Stimulated activated CD8-positive, alpha-beta memory T cell treated with anti-CD3 and anti-CD28 coated beads, Interleukin-15, amount 100 ng/mL, for 24 hours (primary cell): ENCODE measurements at regions not wholly inside any gene's neighbourhood (a gene's known extent, or its start where the extent isn't known, plus 50 kb on each side); places are given as distances from the start of the nearest gene placed in this dataset.
"Not testable (repeated sequence)": the region's sequence is repeated elsewhere in the genome, so short reads cannot be mapped to it uniquely, and the experiment has no call there.

Experiments
- DNase-seq: peaks from one replicate; pipeline ENCODE4 v3.0.0-alpha.2; 2020; ENCODE audit warnings: low read depth

- DNase-seq: no peak
Measured at GRCh38 chr2:8558096-8558495, 123.8 kb upstream of the ID2 start.

DNA sequence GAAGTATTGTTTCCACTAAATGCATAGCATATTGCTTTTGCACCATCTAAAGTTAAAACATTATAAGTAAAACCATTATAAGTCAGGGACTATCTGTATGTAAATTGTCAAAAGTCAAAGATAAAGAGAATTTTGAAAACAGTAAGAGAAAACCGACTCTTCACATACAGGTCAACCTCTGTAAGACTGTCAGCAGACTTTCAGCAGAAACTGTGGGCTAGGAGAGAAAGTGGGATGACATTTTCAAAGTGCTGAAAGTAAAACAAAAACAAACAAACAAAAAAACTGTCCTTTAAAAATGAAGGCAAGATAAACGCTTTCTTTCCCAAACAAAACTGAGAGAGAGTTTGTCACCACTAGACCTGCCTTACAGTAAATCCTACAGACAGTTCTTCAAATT lies 122.9 kb upstream of the ID2 start:
- no peak for DNase-seq

- DNase-seq: no peak
Measured at GRCh38 chr2:8559805-8560204, 122.1 kb upstream of the ID2 start.

DNA sequence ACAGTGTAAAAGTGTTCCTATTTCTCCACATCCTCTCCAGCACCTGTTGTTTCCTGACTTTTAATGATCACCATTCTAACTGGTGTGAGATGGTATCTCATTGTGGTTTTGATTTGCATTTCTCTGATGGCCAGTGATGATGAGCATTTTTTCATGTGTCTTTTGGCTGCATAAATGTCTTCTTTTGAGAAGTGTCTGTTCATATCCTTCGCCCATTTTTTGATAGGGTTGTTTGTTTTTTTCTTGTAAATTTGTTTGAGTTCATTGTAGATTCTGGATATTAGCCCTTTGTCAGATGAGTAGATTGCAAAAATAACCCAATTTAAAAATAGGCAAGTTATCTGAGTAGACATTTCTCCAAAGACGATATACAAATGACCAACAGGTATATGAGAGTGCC lies 120.2 kb upstream of the ID2 start:
- not testable (repeated sequence) for DNase-seq

DNA sequence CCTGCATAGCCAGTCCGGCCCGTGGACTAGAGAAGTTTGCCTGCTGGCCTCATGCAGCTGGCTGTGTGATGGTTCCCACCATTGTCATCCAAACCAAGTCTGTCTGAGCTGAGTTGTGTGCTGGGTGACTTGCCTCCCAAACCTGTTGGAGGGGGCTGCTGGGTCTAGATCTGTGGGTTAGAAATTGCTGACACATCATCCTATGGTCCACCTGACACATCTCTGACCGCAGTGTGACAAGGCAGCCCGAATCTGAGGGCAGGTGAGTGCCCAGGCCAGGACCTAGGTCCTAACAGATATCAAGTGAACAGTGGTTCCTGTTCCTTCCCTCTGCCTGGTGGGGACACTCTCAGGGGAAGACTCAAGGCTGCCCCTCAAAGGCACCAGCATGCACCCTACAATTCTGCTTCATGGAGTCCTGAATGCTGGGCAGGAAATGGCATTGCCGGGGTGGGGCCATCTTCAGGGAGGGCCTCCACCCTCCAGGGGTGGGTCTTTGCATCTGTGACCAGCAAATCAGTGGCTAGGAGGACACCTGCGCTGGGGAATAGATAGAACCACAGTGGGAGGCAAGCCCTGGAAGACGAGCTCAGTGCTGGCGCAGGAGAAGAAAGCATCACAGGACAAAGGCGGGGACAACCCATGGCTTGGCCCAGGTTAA lies 117.9 kb upstream of the ID2 start:
- DNase-seq: no peak

DNA sequence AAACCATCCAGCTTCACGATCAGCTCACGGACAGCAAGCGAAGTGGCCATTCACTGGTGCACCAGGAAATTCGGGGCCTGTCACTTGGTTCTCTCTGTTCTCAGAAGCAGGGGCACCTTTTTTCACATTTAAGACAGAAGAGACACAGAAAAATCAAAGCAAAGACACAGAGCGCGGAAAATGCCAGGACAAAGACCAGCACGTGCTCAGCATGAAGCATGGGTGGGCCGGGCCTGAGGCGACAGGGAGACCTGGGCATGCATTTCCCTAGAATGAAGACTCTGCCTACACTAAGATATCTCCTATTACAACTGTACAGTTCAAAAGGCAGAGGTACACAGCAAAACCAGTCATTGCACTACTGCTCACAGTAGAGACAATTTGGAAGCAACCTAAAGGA lies 117.4 kb upstream of the ID2 start:
- DNase-seq: no peak

GRCh38 chr2:8565399-8566154 lies 116.3 kb upstream of the ID2 start:
- no peak for DNase-seq

GRCh38 chr2:8566155-8566670 lies 115.6 kb upstream of the ID2 start:
- no peak for DNase-seq

DNA sequence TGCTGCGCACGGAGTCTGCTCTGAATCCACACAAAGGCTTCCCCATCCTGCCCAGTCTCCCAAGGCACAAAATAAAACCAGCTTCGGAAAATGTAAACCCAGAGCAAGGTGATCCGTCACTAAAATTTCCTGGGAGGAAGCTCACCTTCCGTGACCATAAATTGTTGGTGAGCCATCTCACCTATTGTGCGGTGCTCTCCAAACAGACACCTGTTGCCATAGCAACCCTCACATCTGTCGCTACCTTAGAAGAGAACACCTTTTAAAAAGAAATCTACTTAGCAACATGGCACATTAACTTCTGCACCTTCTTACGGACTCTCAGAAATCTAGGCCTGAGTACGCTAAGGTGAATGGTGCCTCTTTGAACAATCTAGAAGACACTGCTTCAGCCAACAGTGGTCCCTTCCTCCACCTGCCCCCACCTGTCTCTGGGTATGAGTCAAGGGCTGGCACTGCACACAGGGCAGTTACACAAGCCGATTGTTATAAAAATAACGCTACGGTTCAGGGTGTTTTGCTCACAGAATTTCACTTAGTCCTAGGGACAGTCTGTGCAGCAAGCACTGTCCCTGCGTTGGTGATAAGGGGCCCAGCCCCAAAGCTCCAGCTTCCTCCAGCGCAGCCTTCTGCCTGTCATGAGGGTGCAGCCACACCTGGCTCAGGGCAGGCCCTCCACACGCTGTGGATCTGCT lies 114.9 kb upstream of the ID2 start:
- DNase-seq: no peak

DNA sequence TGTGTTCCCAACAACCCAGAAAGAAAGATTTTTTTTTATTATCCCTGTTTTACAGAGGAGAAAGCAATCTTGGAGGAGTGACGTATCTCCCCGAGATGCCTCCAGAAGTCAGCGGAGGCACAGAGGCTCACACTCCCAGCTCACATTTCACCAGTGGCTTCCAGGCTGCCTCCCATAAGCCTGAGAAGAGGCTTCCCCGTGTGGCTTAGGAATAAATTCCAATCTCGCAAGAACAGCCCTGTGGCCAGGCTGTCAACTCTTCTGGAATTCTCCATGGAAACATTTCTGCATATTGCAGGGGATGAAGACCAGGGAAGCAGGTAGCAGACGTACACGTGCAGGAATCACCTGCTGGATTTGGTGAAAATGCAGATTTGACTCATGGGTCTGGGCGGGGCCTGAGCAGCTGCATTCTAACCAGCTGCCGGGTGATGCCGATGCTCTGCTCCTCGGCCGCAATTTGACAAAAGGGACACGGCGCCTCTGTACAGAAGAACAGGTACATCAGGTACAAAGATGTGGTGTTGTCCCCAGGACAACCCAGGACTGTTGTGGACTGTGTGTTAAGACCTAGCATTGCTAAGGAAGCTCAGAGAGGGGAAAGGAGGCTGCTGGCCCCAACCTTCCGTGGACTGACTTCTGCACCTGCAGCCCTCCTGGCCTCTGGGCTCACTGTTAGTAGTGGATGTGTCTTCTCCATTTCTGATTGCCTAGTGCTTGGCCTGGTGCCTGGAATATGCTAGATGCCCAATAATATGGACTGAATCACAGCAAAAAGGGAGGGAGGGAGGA lies 114.2 kb upstream of the ID2 start:
- no peak for DNase-seq

DNA sequence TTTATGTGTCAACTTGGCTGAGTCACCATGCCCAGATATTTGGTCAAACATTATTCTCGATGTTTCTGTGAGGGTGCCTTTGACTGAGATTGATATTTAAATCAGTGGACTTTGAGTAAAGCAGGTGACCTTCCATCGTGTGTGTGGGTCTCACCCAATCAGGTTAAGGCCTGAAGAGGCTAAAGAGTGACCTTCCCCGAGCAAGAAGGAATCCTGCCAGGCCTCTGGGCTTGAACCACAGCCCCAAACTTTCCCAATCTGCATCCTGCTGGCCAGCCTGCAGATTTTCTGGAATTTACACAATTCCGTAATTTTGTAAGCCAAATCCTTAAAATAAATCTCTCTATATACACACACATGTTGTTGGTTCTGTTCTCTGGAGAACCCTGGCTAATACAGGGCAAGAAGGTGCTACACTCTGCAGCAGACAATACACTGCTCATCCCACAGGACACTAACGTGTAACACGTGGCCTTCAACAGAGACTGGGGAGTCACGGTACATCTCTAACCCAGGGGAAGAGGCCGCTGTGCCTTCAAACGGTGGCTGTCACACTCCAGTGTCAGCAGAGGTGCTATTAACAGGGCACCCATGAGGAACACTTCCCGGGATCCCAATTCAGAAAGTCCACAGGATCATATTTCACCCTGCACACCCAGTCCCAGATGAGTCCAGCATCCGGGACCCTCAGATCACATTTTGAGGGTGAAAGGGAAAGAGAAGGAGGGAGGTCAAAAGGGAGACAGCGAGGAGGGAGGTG lies 113.1 kb upstream of the ID2 start:
- DNase-seq: no peak

GRCh38 chr2:8569332-8569930 lies 112.4 kb upstream of the ID2 start:
- no peak for DNase-seq

- no peak for DNase-seq
Measured at GRCh38 chr2:8570637-8571036, 111.2 kb upstream of the ID2 start.

GRCh38 chr2:8571301-8571791 lies 110.5 kb upstream of the ID2 start:
- DNase-seq: no peak

- no peak for DNase-seq
Measured at GRCh38 chr2:8571792-8572499, 109.9 kb upstream of the ID2 start.

DNA sequence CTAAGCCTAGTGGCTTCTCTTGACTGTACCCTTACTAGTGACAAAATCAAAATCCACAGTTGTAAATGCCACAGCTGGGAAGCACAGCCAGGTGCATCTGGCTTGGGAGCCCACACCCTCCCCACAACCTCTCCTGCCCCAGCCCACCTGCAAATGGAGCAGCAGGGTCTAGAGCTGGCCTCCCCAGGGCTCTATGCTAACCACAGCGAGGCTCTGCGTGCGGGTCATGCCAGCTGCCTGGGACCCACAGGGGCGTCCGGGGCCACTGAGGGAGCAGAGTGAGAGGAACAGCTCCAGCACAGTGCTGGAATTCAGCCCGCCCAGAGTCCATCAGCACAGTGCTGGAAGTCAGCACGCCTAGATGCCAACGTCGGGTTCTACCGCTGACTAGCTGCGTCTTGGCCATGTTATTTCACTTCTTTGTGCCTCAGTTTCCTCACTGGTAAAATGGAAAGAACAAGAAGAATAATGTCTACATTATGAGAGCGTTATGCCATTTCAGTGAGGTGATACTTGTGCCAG lies 109.1 kb upstream of the ID2 start:
- no peak for DNase-seq

DNA sequence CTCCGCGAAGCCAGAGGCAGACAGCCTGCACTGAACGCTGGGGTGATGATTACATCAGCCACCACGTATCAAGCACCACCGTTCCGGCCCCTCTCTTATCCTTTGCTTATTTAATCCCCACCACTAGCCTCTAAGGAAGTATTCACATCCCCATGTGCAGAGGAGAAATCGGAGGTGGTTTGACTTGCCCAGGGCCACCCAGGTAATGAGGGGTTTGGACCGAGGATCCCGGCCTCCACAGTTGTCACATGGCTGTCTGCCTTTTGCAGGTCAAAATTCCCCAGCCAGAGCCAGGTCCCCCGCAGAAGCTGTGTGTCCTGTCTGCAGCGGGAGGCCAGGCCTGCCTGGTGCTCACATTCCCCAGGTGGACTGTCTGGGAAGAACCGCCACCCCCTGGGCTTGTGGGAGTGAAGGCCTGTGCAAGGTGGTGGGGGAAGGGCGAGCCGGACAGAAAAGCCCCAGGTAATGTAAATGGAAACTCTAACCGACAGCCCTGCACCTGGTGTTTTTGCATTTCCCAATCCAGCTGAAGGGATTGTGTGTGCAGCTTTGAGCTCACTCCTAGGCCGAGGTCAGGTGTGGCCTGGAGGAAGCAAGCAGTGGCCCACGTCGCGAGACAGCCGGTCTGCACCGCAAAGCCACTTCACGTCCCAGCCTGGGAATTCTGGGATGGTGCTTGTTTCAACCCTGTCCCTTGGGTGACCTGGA lies 108.5 kb upstream of the ID2 start:
- DNase-seq: no peak

DNA sequence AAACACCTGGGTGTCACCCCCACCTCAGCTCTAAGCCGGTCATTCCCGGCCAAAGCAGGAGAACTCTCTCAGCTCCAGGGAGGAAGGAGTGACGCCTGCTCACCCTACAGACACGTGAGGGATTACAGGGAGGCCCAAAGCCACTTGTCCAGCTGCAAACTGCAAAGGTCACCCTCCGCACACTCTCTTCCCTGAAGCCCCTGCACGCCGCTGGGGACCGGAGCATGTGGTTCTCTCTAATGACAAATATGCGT lies 108.0 kb upstream of the ID2 start:
- DNase-seq: no peak

DNA sequence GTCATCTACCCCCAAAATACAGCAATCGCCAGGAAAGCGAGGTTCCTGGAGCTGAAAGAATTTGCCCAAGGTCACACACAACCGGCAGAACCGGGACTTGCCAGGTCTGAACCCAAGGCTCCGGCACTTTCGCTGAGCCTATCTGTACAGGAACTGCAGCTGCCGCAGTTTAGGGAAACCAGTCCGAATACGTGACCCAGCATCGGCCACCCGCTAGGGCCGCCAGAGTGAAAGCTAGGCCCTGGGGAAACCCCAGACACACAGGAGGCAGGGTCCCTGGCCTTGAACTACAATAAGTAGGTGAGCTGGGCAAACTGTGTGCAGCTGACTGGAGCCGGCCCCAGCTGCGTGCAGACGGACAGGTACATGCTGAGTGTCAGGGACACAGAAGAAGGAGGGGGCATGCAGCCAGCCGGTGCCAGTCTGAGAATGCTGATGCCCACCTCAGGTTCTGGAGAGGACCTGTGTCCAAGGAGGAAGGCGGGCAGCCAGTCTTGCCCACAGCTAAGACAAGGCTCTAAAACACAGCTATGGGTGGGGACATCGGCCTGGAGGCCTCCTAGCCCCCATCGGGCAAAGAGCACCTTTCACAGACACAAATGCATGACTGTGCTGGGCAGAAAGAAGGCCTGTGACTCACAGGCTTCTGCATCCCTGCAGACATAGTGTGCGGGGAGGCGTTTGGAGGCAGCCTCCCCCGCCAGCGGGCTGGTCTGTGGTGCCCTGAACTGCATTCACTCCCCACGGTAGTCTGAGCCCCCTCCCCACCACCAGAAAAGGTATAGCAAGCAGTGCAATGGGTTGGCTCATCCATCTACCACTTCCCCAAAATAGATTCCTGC lies 107.4 kb upstream of the ID2 start:
- no peak for DNase-seq
